ENCODE measurements at regions not wholly inside any gene's neighbourhood (a gene's known extent, or its start where the extent isn't known, plus 50 kb on each side); places are given as distances from the start of the nearest gene placed in this dataset.

- TF ChIP-seq CTCF (conservative IDR thresholded peaks at IDR 0.05; ENCODE audit: low read length): no peak
- TF ChIP-seq EZH2phosphoT487 (IDR thresholded peaks at IDR 0.05; ENCODE audit: borderline replicate concordance, low read depth, low read length): no peak
Measured at GRCh38 chr12:61513499-61513898, 746.7 kb upstream of the USP15 start.

Measured in OCI-LY7 (cell line).